Sigmoid colon (tissue), 4 donors: ENCODE measurements at regions not wholly inside any gene's neighbourhood (a gene's known extent, or its start where the extent isn't known, plus 50 kb on each side); places are given as distances from the start of the nearest gene placed in this dataset.

Experiments used
- CTCF ChIP-seq, 4 experiments: fragments of 450-650 bp in 3 of 4; fragments of 200-600 bp in 1 of 4; IDR thresholded peaks; one replicate each; pipeline ENCODE4 v1.5.1; 2016 to 2019; ENCODE audit warnings: antibody characterized with exemption in 4 of 4, mild to moderate bottlenecking in 3 of 4, moderate library complexity in 2 of 4
- EP300 ChIP-seq, 4 donors: sonication (generic); formaldehyde crosslinking; IDR thresholded peaks; one replicate each; pipeline ENCODE4 v1.6.1; 2017; ENCODE audit warnings: antibody characterized with exemption in 4 of 4
- POLR2AphosphoS5 ChIP-seq, 4 donors: sonication (generic); formaldehyde crosslinking; IDR thresholded peaks; one replicate each; pipeline ENCODE4 v1.6.1; 2017; ENCODE audit warnings: antibody characterized with exemption in 4 of 4

- TF ChIP-seq CTCF (IDR thresholded peaks at IDR 0.05) (no peak), POLR2AphosphoS5 (IDR thresholded peaks at IDR 0.05) (no peak), EP300 (IDR thresholded peaks at IDR 0.05) (no peak)
Observed at GRCh38 chr5:57715296-57715695, 232.7 kb upstream of the ACTBL2 start.
